CD4-positive, alpha-beta T cell (primary cell): ENCODE measurements at regions not wholly inside any gene's neighbourhood (a gene's known extent, or its start where the extent isn't known, plus 50 kb on each side); places are given as distances from the start of the nearest gene placed in this dataset.

Source experiments
- ATAC-seq: fragments of 200-7000 bp; cut with Tn5 transposase; one replicate; pipeline ENCODE4 v1.10.0; 2022; ENCODE audit warnings: mild to moderate bottlenecking; ENCODE audit not compliant: poor library complexity
- CTCF ChIA-PET: fragments of 350-600 bp; sonication (Branson Sonifier 250); formaldehyde crosslinking; loops from one replicate; lab custom pipeline; 2021; ENCODE audit warnings: antibody characterized with exemption, inconsistent platforms; lab: Charles Lee
- POLR2A ChIA-PET: fragments of 350-600 bp; sonication (Branson Sonifier 250); formaldehyde crosslinking; loops from one replicate; lab custom pipeline; 2021; ENCODE audit warnings: antibody characterized with exemption, inconsistent platforms; lab: Charles Lee
- DNase-seq, 14 experiments: peaks; one replicate each; pipeline ENCODE4 v3.0.0-alpha.2; 2013 to 2020; ENCODE audit warnings: mixed read lengths in 2 of 14
- H3K27ac ChIP-seq, 2 donors: one replicate each; pipeline versions ENCODE4 v1.5.1 to v1.7.0; 2013; ENCODE audit warnings: low read length in 2 of 2, low read depth in 1 of 2, mild to moderate bottlenecking in 1 of 2
- H3K27me3 ChIP-seq, 2 experiments: 1 replicate in 1 of 2; 2 replicates in 1 of 2; pipeline versions ENCODE4 v1.6.1 to v1.7.0; 2013; ENCODE audit warnings: low read length in 2 of 2, control low read depth in 1 of 2, mild to moderate bottlenecking in 1 of 2, moderate library complexity in 1 of 2; ENCODE audit not compliant: insufficient read depth in 2 of 2, control insufficient read depth in 1 of 2
- H3K36me3 ChIP-seq: one replicate; pipeline ENCODE4 v1.6.1; 2013; ENCODE audit warnings: low read length, control low read depth; ENCODE audit not compliant: insufficient read depth
- H3K4me1 ChIP-seq: one replicate; pipeline ENCODE4 v1.6.1; 2013; ENCODE audit warnings: low read length, control low read depth; ENCODE audit not compliant: insufficient read depth
- H3K4me3 ChIP-seq: one replicate; pipeline ENCODE4 v1.5.1; 2013; ENCODE audit warnings: mild to moderate bottlenecking, low read length, moderate library complexity
- H3K9me3 ChIP-seq, 2 experiments: 1 replicate in 1 of 2; 2 replicates in 1 of 2; pipeline versions ENCODE4 v1.6.1 to v1.7.0; 2013; ENCODE audit warnings: low read length in 2 of 2, mild to moderate bottlenecking in 2 of 2, control low read depth in 1 of 2, moderate library complexity in 1 of 2; ENCODE audit not compliant: control insufficient read depth in 1 of 2, insufficient read depth in 1 of 2
- H3K27ac Mint-ChIP-seq: one replicate; pipeline ENCODE4 v1.8.0; 2020; ENCODE audit warnings: mixed read lengths
- H3K27me3 Mint-ChIP-seq: one replicate; pipeline ENCODE4 v1.8.0; 2021; ENCODE audit warnings: mixed read lengths
- H3K36me3 Mint-ChIP-seq: one replicate; pipeline ENCODE4 v1.8.0; 2021; ENCODE audit warnings: low read depth, mixed read lengths
- H3K4me1 Mint-ChIP-seq: one replicate; pipeline ENCODE4 v1.8.0; 2021; ENCODE audit warnings: low read depth, mixed read lengths
- H3K4me3 Mint-ChIP-seq: one replicate; pipeline ENCODE4 v1.8.0; 2020; ENCODE audit warnings: mild to moderate bottlenecking, mixed read lengths
- H3K9me3 Mint-ChIP-seq: one replicate; pipeline ENCODE4 v1.8.0; 2020; ENCODE audit warnings: mixed read lengths
- CTCF ChIP-seq: fragments of 200-600 bp; IDR thresholded peaks from one replicate; pipeline ENCODE4 v1.8.0; 2022; ENCODE audit warnings: antibody characterized with exemption, mild to moderate bottlenecking
- intact Hi-C, 2 experiments: fragments of 100-400 bp; cut with DNase I in 1 of 2; cut with micrococcal nuclease in 1 of 2; formaldehyde crosslinking; loops; one replicate each; pipeline versions ENCODE4 v1.15.1 to v1.9.0; 2023 to 2025; cut with DNase I, micrococcal nuclease

- H3K36me3 Mint-ChIP-seq, result no peaks in the 10 kb centered on the region
- H3K27me3 Mint-ChIP-seq, result peaks cover 47% of the 10 kb centered on the region
- ChIA-PET POLR2A (no interaction called here), CTCF (no interaction called here)
- DNase-seq (no peak), ATAC-seq (no peak)
- no peak overlapping the region for H3K27ac Mint-ChIP-seq
- no peak overlapping the region for H3K4me3 Mint-ChIP-seq
- Histone ChIP-seq H3K4me1 (no peaks in the 10 kb centered on the region), H3K27ac (no peak overlapping the region), H3K36me3 (no peaks in the 10 kb centered on the region), H3K9me3 (no peaks in the 10 kb centered on the region), H3K27me3 (no peaks in the 10 kb centered on the region), H3K4me3 (no peak overlapping the region)
- intact Hi-C loops, result no loop called here
- no peaks in the 10 kb centered on the region for H3K4me1 Mint-ChIP-seq
- H3K9me3 Mint-ChIP-seq, result peaks cover 2% of the 10 kb centered on the region
- TF ChIP-seq CTCF, result no peak
Observed at GRCh38 chr11:116468699-116469098, 304.1 kb downstream of the BUD13 start.

GRCh38 chr11:116467823-116468222, 305.0 kb downstream of the BUD13 start:
- CTCF ChIA-PET, result no interaction called here
- Histone ChIP-seq H3K36me3 (no peaks in the 10 kb centered on the region), H3K9me3 (no peaks in the 10 kb centered on the region), H3K4me1 (no peaks in the 10 kb centered on the region), H3K4me3 (no peak overlapping the region), H3K27ac (no peak overlapping the region), H3K27me3 (no peaks in the 10 kb centered on the region)
- Mint-ChIP-seq H3K4me3 (no peak overlapping the region), H3K9me3 (peaks cover 2% of the 10 kb centered on the region), H3K27ac (no peak overlapping the region), H3K36me3 (no peaks in the 10 kb centered on the region), H3K4me1 (no peaks in the 10 kb centered on the region), H3K27me3 (peaks cover 44% of the 10 kb centered on the region)
- no peak for ATAC-seq
- DNase-seq, result no peak
- POLR2A ChIA-PET, result no interaction called here
- intact Hi-C loops, result no loop called here
- no peak for TF ChIP-seq CTCF

- no peak for TF ChIP-seq CTCF
- ChIA-PET POLR2A (no interaction called here), CTCF (no interaction called here)
- DNase-seq, result no peak
- Histone ChIP-seq H3K9me3 (peaks cover 0 to 4% of the 10 kb centered on the region in 2 experiments), H3K36me3 (no peaks in the 10 kb centered on the region), H3K4me1 (no peaks in the 10 kb centered on the region), H3K4me3 (no peak overlapping the region), H3K27ac (no peak overlapping the region), H3K27me3 (no peaks in the 10 kb centered on the region)
- no peak overlapping the region for H3K27ac Mint-ChIP-seq
- intact Hi-C loops, result no loop called here
- H3K4me1 Mint-ChIP-seq, result no peaks in the 10 kb centered on the region
- H3K36me3 Mint-ChIP-seq, result no peaks in the 10 kb centered on the region
- no peaks in the 10 kb centered on the region for H3K9me3 Mint-ChIP-seq
- peaks cover 38% of the 10 kb centered on the region for H3K27me3 Mint-ChIP-seq
- no peak overlapping the region for H3K4me3 Mint-ChIP-seq
- ATAC-seq, result no peak
Observed at GRCh38 chr11:116466801-116467200, 306.0 kb downstream of the BUD13 start.
